ENCODE measurements at regions not wholly inside any gene's neighbourhood (a gene's known extent, or its start where the extent isn't known, plus 50 kb on each side); places are given as distances from the start of the nearest gene placed in this dataset.
"Not testable (repeated sequence)": the region's sequence is repeated elsewhere in the genome, so short reads cannot be mapped to it uniquely, and the experiment has no call there.

GRCh38 chr2:142310530-142310929, 179.7 kb upstream of the LRP1B start:
- DNase-seq: no peak

GRCh38 chr2:142308744-142309143, 177.9 kb upstream of the LRP1B start:
- no peak for DNase-seq

- no peak for DNase-seq
Observed at GRCh38 chr2:142307616-142308115, 176.8 kb upstream of the LRP1B start.

- no peak for DNase-seq
Observed at GRCh38 chr2:142307086-142307485, 176.3 kb upstream of the LRP1B start.

- DNase-seq: no peak
Observed at GRCh38 chr2:142306131-142306530, 175.3 kb upstream of the LRP1B start.

- no peak for DNase-seq
Observed at GRCh38 chr2:142300517-142300916, 169.7 kb upstream of the LRP1B start.

- no peak for DNase-seq
Observed at GRCh38 chr2:142299021-142299420, 168.2 kb upstream of the LRP1B start.

GRCh38 chr2:142294225-142294624, 163.4 kb upstream of the LRP1B start:
- no peak for DNase-seq

GRCh38 chr2:142291969-142292368, 161.2 kb upstream of the LRP1B start:
- DNase-seq: no peak

- DNase-seq: peak; percentile 44
Observed at GRCh38 chr2:142290931-142291330, 160.1 kb upstream of the LRP1B start.

- no peak for DNase-seq
Observed at GRCh38 chr2:142286618-142287017, 155.8 kb upstream of the LRP1B start.

- no peak for DNase-seq
Observed at GRCh38 chr2:142285480-142285879, 154.7 kb upstream of the LRP1B start.

GRCh38 chr2:142284336-142284735, 153.5 kb upstream of the LRP1B start:
- not testable (repeated sequence) for DNase-seq

GRCh38 chr2:142280831-142281230, 150.0 kb upstream of the LRP1B start:
- DNase-seq: no peak

- no peak for DNase-seq
Observed at GRCh38 chr2:142270990-142271389, 140.2 kb upstream of the LRP1B start.

GRCh38 chr2:142270291-142270690, 139.5 kb upstream of the LRP1B start:
- no peak for DNase-seq

GRCh38 chr2:142259356-142259755, 128.5 kb upstream of the LRP1B start:
- DNase-seq: no peak

- DNase-seq: no peak
Observed at GRCh38 chr2:142254031-142254430, 123.2 kb upstream of the LRP1B start.

GRCh38 chr2:142241016-142241415, 110.2 kb upstream of the LRP1B start:
- DNase-seq: no peak

GRCh38 chr2:142236181-142236580, 105.4 kb upstream of the LRP1B start:
- DNase-seq: no peak

- DNase-seq: no peak
Observed at GRCh38 chr2:142234741-142235140, 103.9 kb upstream of the LRP1B start.

GRCh38 chr2:142223309-142223708, 92.5 kb upstream of the LRP1B start:
- no peak for DNase-seq

GRCh38 chr2:142222715-142223114, 91.9 kb upstream of the LRP1B start:
- DNase-seq: no peak

GRCh38 chr2:142220901-142221300, 90.1 kb upstream of the LRP1B start:
- DNase-seq: no peak

GRCh38 chr2:142220239-142220638, 89.4 kb upstream of the LRP1B start:
- no peak for DNase-seq

GRCh38 chr2:142218471-142218870, 87.7 kb upstream of the LRP1B start:
- DNase-seq: no peak

Measured in NCI-H774 (cell line).